HG03565 (cell line): ENCODE measurements at regions not wholly inside any gene's neighbourhood (a gene's known extent, or its start where the extent isn't known, plus 50 kb on each side); places are given as distances from the start of the nearest gene placed in this dataset.
"Not testable (repeated sequence)": the region's sequence is repeated elsewhere in the genome, so short reads cannot be mapped to it uniquely, and the experiment has no call there.

ENCODE experiments used
- ATAC-seq: cut with Tn5 transposase; IDR thresholded peaks from one replicate; pipeline ENCODE4 v1.9.1; 2021; ENCODE audit warnings: mild to moderate bottlenecking, moderate library complexity; ENCODE audit not compliant: unreplicated experiment

DNA sequence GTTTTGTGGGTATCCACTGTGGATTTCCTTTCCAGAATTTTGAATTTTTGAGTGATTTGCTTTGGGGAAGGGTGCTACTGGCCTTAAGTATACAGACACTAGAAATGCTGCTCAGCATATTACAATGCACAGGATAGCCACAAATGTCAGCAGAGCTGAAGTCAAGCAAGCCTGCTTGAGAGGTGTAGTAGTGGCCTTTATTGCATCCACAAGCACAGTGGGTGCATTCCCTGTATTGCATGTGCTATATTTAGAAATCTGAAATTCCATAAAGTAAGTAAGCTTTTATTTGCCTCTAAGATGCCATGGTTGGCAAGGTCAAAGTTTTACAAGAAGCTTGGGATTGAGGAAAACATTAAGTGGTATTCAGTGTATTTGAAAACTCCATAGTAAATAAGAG is 79.5 kb upstream of the ZNF91 start:
- no peak for ATAC-seq

DNA sequence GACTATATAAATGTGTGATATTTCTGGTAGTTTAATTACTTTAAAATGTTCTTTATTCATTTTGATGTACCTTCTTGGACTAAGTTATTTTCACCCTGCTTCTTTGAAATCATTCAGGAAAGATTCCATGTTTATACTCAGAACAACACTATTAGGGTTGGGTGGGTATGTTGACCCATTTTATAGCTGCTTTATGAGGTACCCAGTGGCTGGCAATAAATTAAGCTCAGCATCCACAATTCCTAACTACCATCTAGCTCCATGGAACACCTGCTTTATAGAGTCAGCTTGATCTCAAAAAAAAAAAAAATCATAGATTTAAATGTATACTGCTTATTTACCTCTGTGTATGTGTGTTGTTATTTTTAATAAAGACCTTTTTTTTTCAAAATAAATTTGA is 78.9 kb upstream of the ZNF91 start:
- no peak for ATAC-seq

DNA sequence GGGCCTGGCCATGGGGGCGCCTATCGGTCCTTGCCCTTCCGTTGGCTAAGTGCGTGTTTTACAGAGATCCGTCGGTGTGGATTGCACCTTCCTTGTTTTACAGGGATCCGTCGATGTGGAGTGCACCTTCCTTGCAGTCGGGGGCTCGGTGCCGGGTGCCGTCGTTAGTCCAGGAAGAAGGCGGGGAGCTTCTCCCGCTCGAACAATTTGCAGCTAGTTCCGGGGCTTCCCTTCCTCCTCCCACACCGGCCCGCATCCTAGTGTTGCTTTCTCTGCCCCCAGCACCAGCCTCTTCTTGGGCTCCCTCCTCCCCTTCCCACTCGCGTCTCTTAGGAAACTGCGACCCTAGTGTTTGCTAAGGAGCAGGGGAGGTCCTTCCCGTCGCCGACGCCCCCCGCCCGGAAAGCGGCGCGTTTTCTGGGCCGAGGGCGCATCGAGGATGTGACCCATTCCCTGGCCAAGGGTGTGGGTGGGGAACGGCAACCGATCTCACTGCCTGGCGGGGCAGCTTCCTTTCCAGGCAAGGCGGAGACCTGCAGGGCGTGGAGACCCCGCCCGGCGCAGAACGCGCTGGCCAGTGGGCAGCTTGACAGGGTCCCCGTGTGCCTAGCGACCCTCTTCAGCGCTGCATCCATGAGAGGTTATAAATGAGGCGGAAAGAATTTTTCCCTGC is 75.7 kb upstream of the ZNF91 start:
- ATAC-seq, result no peak

DNA sequence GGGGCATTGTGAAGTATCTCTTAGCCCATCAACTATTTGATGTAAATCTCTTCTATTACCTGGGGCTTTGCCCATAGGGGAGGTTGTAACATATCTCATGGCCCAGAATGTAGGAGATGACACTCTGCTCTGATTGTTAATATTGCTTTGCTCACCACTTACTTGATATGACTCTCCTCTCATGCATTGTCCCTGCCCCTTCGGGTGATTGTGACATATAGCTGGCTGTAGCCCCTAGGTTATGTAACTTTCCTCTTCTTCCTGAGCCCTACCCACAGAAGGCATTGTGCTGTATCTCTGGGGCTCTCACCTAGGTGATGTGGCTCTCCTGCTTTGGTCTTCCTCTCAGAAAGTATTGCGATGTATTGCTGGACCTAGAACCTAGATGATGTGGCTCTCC is 69.1 kb upstream of the ZNF91 start:
- ATAC-seq, result not testable (repeated sequence)

DNA sequence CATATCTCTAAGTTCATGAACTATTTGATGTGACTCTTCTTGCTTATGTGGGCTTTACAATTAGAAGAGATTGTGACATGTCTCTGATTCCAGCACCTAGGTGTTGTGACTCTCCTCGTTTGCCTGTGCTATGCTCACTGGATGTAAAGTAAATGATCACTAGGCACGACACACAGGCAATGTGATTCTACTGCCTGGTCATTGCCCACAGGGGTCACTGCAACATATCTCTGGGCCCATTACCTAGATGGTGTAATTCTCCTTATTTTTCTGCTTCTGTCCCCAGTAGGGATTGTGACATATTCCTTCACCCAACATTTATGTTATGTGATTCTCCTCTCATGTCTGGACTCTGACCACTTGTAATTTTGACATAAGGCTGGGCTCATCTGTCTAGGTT is 65.8 kb upstream of the ZNF91 start:
- ATAC-seq, result no peak

DNA sequence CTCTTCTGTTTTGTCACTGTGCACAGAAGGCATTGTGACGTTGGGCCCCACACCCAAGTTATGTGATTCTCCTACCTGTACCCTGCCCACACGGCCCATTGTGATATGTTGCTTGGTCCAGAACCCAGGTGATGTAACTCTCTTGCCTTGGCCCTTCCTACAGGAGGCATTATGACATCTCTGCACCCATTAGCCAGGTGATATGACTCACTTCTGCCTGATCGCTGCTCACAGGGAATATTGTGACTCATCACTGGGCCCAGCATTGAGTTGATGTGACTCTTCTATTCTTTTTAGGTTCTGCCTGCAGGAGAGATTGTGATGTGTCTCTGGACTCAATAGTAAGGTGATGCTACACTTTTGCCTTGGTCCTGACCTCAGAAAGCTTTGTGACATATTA is 65.4 kb upstream of the ZNF91 start:
- ATAC-seq, result no peak
